Heart left ventricle (tissue), 13 donors: ENCODE measurements at regions not wholly inside any gene's neighbourhood (a gene's known extent, or its start where the extent isn't known, plus 50 kb on each side); places are given as distances from the start of the nearest gene placed in this dataset.

Experiments used
- POLR2A ChIP-seq, 2 donors: fragments of 450-650 bp; IDR thresholded peaks; one replicate each; pipeline ENCODE4 v1.6.1; 2017; ENCODE audit warnings: antibody characterized with exemption in 2 of 2, mild to moderate bottlenecking in 2 of 2, moderate library complexity in 2 of 2
- TF ChIP-seq, protein P1 (sequence below), 12 donors: fragments of 200-600 bp; sonication (generic) in 4 of 12; IDR thresholded peaks; one replicate each; pipeline versions ENCODE4 v1.5.0 to v1.8.0; 2018 to 2022; ENCODE audit warnings: antibody characterized with exemption in 12 of 12, mild to moderate bottlenecking in 5 of 12
- donor health status: ischemic (EF 13 %, LVEDD 7.1; RV severe dilation, severe dysfunction).
- donor health status: DM: no; HTN: yes; CAD: no.
- donor health status: DM: no; HTN: no; CAD: no.
- donor health status: ischemic (EF 25% LVEDD 6.9; RV normal size, moderate dysfunction).
- donor health status: ischemic (EF 25% LVEDD 5.7; RV mildly dilated, moderate dysfunction).
- donor health status: ischemic (EF 35%, LVEDD 5.7; RV mildly dilated, moderate dysfunction).
- donor health status: nonischemic (EF 11% LVEDD 7.7; RV severe dilation, severe dysfunction).
- donor health status: DM: yes; HTN: yes; CAD: no.
- donor health status: PGD.
- donor health status: ischemic (EF 29% LVEDD 5.4; RV normal size, mild dysfunction).
- donor health status: nonischemic (EF 23%, LVEDD 6.1; RV moderate dilation, normal function).

GRCh38 chr6:138577151-138577915, 78.0 kb upstream of the NHSL1 start:
- TF ChIP-seq, protein P1, sequence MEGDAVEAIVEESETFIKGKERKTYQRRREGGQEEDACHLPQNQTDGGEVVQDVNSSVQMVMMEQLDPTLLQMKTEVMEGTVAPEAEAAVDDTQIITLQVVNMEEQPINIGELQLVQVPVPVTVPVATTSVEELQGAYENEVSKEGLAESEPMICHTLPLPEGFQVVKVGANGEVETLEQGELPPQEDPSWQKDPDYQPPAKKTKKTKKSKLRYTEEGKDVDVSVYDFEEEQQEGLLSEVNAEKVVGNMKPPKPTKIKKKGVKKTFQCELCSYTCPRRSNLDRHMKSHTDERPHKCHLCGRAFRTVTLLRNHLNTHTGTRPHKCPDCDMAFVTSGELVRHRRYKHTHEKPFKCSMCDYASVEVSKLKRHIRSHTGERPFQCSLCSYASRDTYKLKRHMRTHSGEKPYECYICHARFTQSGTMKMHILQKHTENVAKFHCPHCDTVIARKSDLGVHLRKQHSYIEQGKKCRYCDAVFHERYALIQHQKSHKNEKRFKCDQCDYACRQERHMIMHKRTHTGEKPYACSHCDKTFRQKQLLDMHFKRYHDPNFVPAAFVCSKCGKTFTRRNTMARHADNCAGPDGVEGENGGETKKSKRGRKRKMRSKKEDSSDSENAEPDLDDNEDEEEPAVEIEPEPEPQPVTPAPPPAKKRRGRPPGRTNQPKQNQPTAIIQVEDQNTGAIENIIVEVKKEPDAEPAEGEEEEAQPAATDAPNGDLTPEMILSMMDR (IDR thresholded peaks at IDR 0.05) = no peak
- no peak for TF ChIP-seq POLR2A (IDR thresholded peaks at IDR 0.05)
